ENCODE measurements at regions not wholly inside any gene's neighbourhood (a gene's known extent, or its start where the extent isn't known, plus 50 kb on each side); places are given as distances from the start of the nearest gene placed in this dataset.
A peak's percentile ranks its signal among the peaks of the same experiment; 100 is the strongest.

- intact Hi-C loops (cut with DNase I, micrococcal nuclease), result no loop called here
- no peak for DNase-seq
- ATAC-seq, result no peak
Measured at GRCh38 chr2:186254759-186255158, 231.3 kb upstream of the ZC3H15 start.

GRCh38 chr2:186255823-186256222, 230.2 kb upstream of the ZC3H15 start:
- intact Hi-C loops (cut with DNase I, micrococcal nuclease), result no loop called here
- no peak for ATAC-seq
- DNase-seq, result no peak

- intact Hi-C loops (cut with DNase I, micrococcal nuclease), result no loop called here
- no peak for DNase-seq
- peak; percentile 65 for ATAC-seq
Measured at GRCh38 chr2:186256540-186256939, 229.5 kb upstream of the ZC3H15 start.

GRCh38 chr2:186263673-186264250, 222.3 kb upstream of the ZC3H15 start:
- ATAC-seq (no peak), DNase-seq (no peak)
- intact Hi-C loops (cut with DNase I, micrococcal nuclease), result no loop called here

GRCh38 chr2:186269536-186269935, 216.5 kb upstream of the ZC3H15 start:
- intact Hi-C loops (cut with DNase I, micrococcal nuclease), result no loop called here
- ATAC-seq (no peak), DNase-seq (no peak)

GRCh38 chr2:186273953-186274352, 212.1 kb upstream of the ZC3H15 start:
- ATAC-seq, result no peak
- intact Hi-C loops (cut with DNase I, micrococcal nuclease), result no loop called here

GRCh38 chr2:186274936-186275575, 211.0 kb upstream of the ZC3H15 start:
- DNase-seq, result no peak
- intact Hi-C loops (cut with DNase I, micrococcal nuclease), result no loop called here

More at GRCh38 chr2:186273953-186274352, 212.1 kb upstream of the ZC3H15 start:
- no peak for DNase-seq

GRCh38 chr2:186276909-186277308, 209.2 kb upstream of the ZC3H15 start:
- no peak for ATAC-seq
- intact Hi-C loops (cut with DNase I, micrococcal nuclease), result no loop called here
- no peak for DNase-seq

More at GRCh38 chr2:186274936-186275575, 211.0 kb upstream of the ZC3H15 start:
- ATAC-seq, result no peak

GRCh38 chr2:186281726-186282125, 204.3 kb upstream of the ZC3H15 start:
- ATAC-seq (no peak), DNase-seq (no peak)
- intact Hi-C loops (cut with DNase I, micrococcal nuclease), result no loop called here

- DNase-seq (no peak), ATAC-seq (no peak)
- intact Hi-C loops (cut with DNase I, micrococcal nuclease), result no loop called here
Measured at GRCh38 chr2:186294248-186294888, 191.7 kb upstream of the ZC3H15 start.

GRCh38 chr2:186299610-186300009, 186.4 kb upstream of the ZC3H15 start:
- intact Hi-C loops (cut with DNase I, micrococcal nuclease), result no loop called here
- no peak for DNase-seq
- peak; percentile 76 for ATAC-seq

- ATAC-seq (no peak), DNase-seq (no peak)
- intact Hi-C loops (cut with DNase I, micrococcal nuclease), result no loop called here
Measured at GRCh38 chr2:186302263-186302662, 183.8 kb upstream of the ZC3H15 start.

GRCh38 chr2:186303091-186303490, 183.0 kb upstream of the ZC3H15 start:
- intact Hi-C loops (cut with DNase I, micrococcal nuclease), result no loop called here
- ATAC-seq, result no peak
- DNase-seq, result no peak

GRCh38 chr2:186304064-186304463, 182.0 kb upstream of the ZC3H15 start:
- ATAC-seq, result peak; percentile 55
- no peak for DNase-seq
- intact Hi-C loops (cut with DNase I, micrococcal nuclease), result no loop called here

- intact Hi-C loops (cut with DNase I, micrococcal nuclease), result no loop called here
- DNase-seq, result no peak
- ATAC-seq, result no peak
Measured at GRCh38 chr2:186306754-186307153, 179.3 kb upstream of the ZC3H15 start.

GRCh38 chr2:186307871-186308270, 178.2 kb upstream of the ZC3H15 start:
- ATAC-seq (no peak), DNase-seq (no peak)
- intact Hi-C loops (cut with DNase I, micrococcal nuclease), result no loop called here

- ATAC-seq, result peak; percentile 21
- no peak for DNase-seq
- intact Hi-C loops (cut with DNase I, micrococcal nuclease), result no loop called here
Measured at GRCh38 chr2:186308347-186308746, 177.7 kb upstream of the ZC3H15 start.

GRCh38 chr2:186309901-186310300, 176.2 kb upstream of the ZC3H15 start:
- DNase-seq, result no peak
- intact Hi-C loops (cut with DNase I, micrococcal nuclease), result no loop called here
- no peak for ATAC-seq

- ATAC-seq (no peak), DNase-seq (no peak)
- intact Hi-C loops (cut with DNase I, micrococcal nuclease), result no loop called here
Measured at GRCh38 chr2:186319105-186319504, 167.0 kb upstream of the ZC3H15 start.

- intact Hi-C loops (cut with DNase I, micrococcal nuclease), result no loop called here
- no peak for ATAC-seq
- DNase-seq, result no peak
Measured at GRCh38 chr2:186325827-186326535, 160.1 kb upstream of the ZC3H15 start.

All from left colon (tissue), 2 donors.